OCI-LY3 (cell line): ENCODE measurements at regions not wholly inside any gene's neighbourhood (a gene's known extent, or its start where the extent isn't known, plus 50 kb on each side); places are given as distances from the start of the nearest gene placed in this dataset.

Source experiments
- EZH2phosphoT487 ChIP-seq: fragments of 200-600 bp; shearing (Covaris generic); IDR thresholded peaks from 2 replicates; pipeline ENCODE4 v1.6.1; 2018; ENCODE audit warnings: antibody characterized with exemption, mixed run types, low read depth
- TF ChIP-seq, protein P1 (sequence below): fragments of 200-600, 300-600 bp; sonication (generic); IDR thresholded peaks from 2 replicates; pipeline ENCODE4 v1.5.1; 2014; ENCODE audit warnings: antibody characterized with exemption, low read length, low read depth

DNA sequence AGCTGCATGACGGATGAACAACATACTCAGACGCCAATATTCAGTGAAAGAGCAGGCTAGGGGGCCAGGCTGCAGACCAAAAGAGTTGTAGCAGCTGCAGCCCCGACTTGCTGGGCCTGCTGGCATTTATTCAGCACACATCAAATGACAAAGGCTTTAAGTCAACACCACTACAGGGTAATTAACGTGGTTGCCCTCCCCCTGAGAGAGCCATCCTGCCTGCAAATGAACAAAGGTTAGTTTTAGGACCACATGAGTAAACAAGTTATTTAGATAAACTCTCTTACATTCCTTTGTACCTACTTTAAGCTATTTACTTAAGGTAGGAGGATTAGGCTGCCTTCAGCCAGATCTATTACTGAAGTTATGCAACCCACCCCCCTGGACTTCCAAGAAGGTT is 1329.1 kb downstream of the PCDH18 start:
- TF ChIP-seq, protein P1, sequence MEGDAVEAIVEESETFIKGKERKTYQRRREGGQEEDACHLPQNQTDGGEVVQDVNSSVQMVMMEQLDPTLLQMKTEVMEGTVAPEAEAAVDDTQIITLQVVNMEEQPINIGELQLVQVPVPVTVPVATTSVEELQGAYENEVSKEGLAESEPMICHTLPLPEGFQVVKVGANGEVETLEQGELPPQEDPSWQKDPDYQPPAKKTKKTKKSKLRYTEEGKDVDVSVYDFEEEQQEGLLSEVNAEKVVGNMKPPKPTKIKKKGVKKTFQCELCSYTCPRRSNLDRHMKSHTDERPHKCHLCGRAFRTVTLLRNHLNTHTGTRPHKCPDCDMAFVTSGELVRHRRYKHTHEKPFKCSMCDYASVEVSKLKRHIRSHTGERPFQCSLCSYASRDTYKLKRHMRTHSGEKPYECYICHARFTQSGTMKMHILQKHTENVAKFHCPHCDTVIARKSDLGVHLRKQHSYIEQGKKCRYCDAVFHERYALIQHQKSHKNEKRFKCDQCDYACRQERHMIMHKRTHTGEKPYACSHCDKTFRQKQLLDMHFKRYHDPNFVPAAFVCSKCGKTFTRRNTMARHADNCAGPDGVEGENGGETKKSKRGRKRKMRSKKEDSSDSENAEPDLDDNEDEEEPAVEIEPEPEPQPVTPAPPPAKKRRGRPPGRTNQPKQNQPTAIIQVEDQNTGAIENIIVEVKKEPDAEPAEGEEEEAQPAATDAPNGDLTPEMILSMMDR = no peak
- TF ChIP-seq EZH2phosphoT487 = no peak
